ENCODE measurements at regions not wholly inside any gene's neighbourhood (a gene's known extent, or its start where the extent isn't known, plus 50 kb on each side); places are given as distances from the start of the nearest gene placed in this dataset.

DNA sequence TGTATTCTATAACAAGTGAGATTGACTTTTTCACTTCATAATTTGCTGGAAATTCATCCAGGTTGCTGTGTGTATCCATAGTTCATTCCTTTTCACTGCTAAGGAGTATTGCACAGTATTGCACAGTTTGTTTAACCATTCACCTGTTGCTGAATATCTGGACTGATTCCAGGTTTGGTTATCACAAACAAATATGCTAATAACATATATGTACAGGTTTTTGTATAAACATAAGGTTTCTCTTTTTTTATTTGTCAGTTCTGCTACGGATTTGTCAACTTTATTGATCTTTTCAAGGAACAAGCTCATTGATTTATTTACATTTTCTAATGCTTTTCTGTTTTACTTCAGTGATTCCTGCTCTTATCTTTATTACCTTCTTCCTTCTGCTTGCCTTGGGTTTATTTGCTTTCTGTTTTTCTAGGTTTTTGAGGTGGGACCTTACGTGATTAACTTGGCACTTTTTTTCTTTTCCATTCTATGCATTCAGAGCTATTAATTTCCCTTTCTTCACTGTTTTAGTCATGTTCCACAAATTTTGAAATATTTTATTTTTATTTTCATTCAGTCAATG is 117.0 kb upstream of the OGFRL1 start:
- TF ChIP-seq YY1 (IDR thresholded peaks at IDR 0.05; ENCODE audit: insufficient read depth, insufficient read length) (no peak), ZNF274 (IDR thresholded peaks at IDR 0.05; ENCODE audit: low read depth, low read length) (no peak)

Data from NT2/D1 (cell line).